A549 (cell line): ENCODE measurements at regions not wholly inside any gene's neighbourhood (a gene's known extent, or its start where the extent isn't known, plus 50 kb on each side); places are given as distances from the start of the nearest gene placed in this dataset.

Experiments used
- MAZ ChIP-seq: fragments of 150-350 bp; IDR thresholded peaks from 2 replicates; pipeline ENCODE4 v1.6.1; 2014; ENCODE audit warnings: antibody characterized with exemption, low read depth, low read length, borderline replicate concordance
- POLR2A ChIP-seq: IDR thresholded peaks from 2 replicates; pipeline ENCODE4 v1.6.1; 2012; ENCODE audit warnings: mild to moderate bottlenecking, low read length
- TF ChIP-seq, protein P1 (sequence below): fragments of >200 bp; sonication (Bioruptor Twin); formaldehyde crosslinking; IDR thresholded peaks from 3 replicates; pipeline ENCODE4 v1.5.1; 2016

DNA sequence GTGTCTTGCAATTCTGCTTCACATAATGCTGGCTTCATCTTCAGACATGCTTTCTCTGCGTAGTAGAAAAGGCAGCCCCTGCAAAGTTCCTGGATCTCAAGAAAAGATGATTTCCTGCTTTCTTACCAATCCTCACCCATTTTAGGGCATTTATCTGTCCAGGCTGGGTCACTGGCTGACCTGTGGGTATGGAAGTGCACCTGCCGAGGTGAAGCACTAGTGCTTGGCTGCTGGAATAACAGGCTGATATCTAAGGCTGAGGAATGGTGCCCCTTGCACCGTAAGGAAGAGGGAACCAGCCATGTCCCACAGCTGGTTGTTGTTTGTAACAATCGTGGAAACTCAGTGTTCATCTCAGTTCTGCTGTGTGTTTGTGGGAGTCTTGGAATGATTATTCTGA is 138.0 kb upstream of the KLF6 start:
- no peak for TF ChIP-seq POLR2A
- no peak for TF ChIP-seq MAZ
- TF ChIP-seq, protein P1, sequence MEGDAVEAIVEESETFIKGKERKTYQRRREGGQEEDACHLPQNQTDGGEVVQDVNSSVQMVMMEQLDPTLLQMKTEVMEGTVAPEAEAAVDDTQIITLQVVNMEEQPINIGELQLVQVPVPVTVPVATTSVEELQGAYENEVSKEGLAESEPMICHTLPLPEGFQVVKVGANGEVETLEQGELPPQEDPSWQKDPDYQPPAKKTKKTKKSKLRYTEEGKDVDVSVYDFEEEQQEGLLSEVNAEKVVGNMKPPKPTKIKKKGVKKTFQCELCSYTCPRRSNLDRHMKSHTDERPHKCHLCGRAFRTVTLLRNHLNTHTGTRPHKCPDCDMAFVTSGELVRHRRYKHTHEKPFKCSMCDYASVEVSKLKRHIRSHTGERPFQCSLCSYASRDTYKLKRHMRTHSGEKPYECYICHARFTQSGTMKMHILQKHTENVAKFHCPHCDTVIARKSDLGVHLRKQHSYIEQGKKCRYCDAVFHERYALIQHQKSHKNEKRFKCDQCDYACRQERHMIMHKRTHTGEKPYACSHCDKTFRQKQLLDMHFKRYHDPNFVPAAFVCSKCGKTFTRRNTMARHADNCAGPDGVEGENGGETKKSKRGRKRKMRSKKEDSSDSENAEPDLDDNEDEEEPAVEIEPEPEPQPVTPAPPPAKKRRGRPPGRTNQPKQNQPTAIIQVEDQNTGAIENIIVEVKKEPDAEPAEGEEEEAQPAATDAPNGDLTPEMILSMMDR, result no peak
